GM21723 (cell line): ENCODE measurements at regions not wholly inside any gene's neighbourhood (a gene's known extent, or its start where the extent isn't known, plus 50 kb on each side); places are given as distances from the start of the nearest gene placed in this dataset.

Experiments used
- ATAC-seq: cut with Tn5 transposase; IDR thresholded peaks from one replicate; pipeline ENCODE4 v1.9.1; 2021; ENCODE audit warnings: mild to moderate bottlenecking, moderate library complexity; ENCODE audit not compliant: unreplicated experiment

GRCh38 chr15:39193611-39194010 is 387.3 kb upstream of the THBS1 start:
- no peak for ATAC-seq

- ATAC-seq = no peak
Measured at GRCh38 chr15:39194106-39194830, 386.6 kb upstream of the THBS1 start.

GRCh38 chr15:39195961-39196486 is 384.9 kb upstream of the THBS1 start:
- ATAC-seq = no peak

- ATAC-seq = no peak
Measured at GRCh38 chr15:39198044-39199000, 382.6 kb upstream of the THBS1 start.

DNA sequence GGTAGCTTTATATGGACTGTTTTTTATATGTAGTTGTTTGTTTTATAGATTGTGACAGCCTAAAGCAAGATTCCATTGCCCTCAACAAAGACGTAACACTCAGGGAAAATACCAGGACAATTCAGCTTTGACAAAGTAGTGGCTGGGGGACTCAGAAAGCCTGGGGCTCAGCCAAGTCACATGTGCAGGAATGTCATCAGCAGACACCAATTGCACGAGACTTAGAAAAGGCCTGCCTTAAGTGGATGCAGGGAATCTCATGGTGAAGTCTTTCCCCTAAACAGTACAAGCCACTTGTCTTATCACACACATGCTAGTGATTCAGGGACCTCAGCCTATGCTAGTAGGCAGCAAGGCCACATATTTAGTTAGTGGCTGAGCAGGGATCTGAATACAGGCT is 381.8 kb upstream of the THBS1 start:
- ATAC-seq = no peak

- ATAC-seq = no peak
Measured at GRCh38 chr15:39200586-39200985, 380.3 kb upstream of the THBS1 start.

GRCh38 chr15:39202641-39203040 is 378.2 kb upstream of the THBS1 start:
- no peak for ATAC-seq

DNA sequence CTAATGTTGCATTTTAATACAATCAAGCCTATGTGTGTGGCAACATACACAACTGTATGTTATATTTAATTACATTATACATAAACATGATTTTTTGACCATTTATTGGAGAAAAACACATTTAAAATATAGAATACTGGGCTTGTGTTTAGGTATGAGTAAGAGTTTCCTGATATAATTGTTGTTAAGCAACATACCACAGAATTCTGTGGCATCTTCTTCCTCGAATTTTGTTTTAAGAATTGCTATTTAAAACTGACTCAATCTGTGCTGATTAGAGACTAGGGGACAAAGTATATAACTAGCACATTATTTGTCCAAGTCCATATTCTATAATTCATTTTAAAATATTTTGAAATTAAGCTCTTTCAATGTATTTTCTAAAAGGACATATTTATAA is 376.8 kb upstream of the THBS1 start:
- ATAC-seq = no peak

- no peak for ATAC-seq
Measured at GRCh38 chr15:39205081-39205480, 375.8 kb upstream of the THBS1 start.

- ATAC-seq = no peak
Measured at GRCh38 chr15:39205506-39206371, 375.1 kb upstream of the THBS1 start.

GRCh38 chr15:39207532-39208115 is 373.3 kb upstream of the THBS1 start:
- ATAC-seq = no peak

GRCh38 chr15:39208187-39208586 is 372.7 kb upstream of the THBS1 start:
- ATAC-seq = no peak

DNA sequence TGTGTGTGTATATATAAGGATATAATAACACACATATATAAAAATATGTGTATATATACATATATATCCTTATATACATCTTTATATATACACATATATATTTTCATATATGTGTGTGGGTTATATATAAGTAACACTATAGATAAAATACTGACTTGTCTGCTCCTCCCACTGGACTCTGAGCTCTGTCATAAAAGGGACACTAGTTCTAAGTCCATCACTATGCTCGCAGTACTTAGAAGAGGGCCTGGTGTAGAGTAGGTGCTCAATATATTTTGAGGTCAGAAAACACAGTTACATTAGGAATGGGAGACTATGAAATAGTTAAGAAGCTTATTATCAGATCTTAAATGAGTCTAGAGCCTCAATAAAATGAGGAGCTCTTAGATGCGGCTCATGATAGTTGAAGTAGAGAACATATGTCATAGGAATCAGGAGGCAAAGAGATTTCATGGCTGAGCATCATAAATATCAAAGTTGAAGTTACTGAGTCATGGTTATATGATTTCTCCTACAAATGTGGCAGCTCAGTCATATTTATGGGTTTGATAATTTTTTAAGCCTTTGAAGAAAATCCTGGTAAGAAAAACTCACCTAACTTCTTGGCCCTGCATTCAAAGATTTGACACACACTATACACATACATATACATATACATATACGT is 371.2 kb upstream of the THBS1 start:
- ATAC-seq = no peak

- no peak for ATAC-seq
Measured at GRCh38 chr15:39211108-39211979, 369.5 kb upstream of the THBS1 start.

DNA sequence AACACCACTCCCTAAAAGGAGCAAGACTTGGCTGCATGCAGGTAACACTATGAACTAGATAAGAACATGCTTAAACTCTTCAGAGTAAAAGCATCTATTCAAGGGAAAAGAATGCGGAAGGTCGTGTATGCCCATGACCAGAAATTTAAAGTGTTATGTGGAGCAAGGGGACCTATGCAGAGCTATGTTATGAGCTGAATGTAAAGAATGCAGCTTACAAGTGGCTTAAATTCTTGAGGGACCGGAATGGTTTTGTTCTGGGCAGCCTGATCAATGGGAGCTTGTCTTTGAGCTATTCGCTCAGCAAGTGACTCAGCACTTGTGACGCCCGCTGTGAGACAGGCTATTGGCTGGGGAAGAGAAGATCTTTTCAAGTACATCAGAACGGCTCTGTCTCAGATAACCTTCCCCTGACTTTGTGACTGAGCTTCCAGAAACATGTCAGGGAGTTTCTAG is 367.5 kb upstream of the THBS1 start:
- ATAC-seq = no peak

GRCh38 chr15:39215015-39215414 is 365.9 kb upstream of the THBS1 start:
- no peak for ATAC-seq

GRCh38 chr15:39216816-39217215 is 364.1 kb upstream of the THBS1 start:
- ATAC-seq = no peak

- ATAC-seq = no peak
Measured at GRCh38 chr15:39219608-39220007, 361.3 kb upstream of the THBS1 start.
